NOMO-1 (cell line): ENCODE measurements at regions not wholly inside any gene's neighbourhood (a gene's known extent, or its start where the extent isn't known, plus 50 kb on each side); places are given as distances from the start of the nearest gene placed in this dataset.

Experiments used
- DNase-seq, 2 experiments: peaks; one replicate each; lab custom pipeline; 2025; ENCODE audit not compliant: unreplicated experiment in 2 of 2; lab: John Stamatoyannopoulos, UW

DNA sequence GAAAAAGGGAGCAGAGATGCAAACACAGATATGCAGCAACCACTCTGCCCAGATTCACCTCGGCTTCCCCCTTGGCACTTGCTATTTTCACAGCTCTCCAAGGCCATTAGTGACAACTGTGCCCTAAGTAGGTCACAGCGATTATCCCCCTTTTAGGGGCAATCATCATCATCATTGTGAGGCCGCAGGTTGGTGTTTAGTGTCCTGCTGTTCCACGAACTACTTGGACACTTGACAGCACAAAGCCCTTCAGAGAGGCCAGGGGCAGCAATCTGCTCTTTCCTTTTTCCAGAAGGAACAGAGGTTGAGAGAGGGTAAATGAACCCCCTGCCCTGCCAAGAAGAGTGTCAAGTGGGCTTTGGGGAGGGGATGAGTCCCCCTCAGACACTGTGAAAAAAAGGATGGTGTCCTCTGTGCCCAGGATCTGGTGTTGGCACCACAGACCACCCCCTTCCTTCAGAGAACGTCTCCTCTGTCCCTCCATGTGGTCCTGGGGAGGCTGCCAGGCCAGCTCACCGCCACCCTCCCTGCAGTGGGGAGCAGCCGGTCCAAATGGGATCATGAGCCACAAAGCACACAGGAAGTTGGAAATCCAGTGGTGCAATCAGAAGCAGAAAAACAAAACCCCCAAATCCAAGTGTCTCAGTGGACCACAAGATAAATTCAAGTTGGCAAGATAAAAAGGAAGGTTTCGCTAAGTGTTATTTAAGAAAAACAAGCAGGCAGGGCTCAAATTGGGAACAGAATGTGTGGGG, 78.4 kb upstream of the MED9 start:
- no peak for DNase-seq

DNA sequence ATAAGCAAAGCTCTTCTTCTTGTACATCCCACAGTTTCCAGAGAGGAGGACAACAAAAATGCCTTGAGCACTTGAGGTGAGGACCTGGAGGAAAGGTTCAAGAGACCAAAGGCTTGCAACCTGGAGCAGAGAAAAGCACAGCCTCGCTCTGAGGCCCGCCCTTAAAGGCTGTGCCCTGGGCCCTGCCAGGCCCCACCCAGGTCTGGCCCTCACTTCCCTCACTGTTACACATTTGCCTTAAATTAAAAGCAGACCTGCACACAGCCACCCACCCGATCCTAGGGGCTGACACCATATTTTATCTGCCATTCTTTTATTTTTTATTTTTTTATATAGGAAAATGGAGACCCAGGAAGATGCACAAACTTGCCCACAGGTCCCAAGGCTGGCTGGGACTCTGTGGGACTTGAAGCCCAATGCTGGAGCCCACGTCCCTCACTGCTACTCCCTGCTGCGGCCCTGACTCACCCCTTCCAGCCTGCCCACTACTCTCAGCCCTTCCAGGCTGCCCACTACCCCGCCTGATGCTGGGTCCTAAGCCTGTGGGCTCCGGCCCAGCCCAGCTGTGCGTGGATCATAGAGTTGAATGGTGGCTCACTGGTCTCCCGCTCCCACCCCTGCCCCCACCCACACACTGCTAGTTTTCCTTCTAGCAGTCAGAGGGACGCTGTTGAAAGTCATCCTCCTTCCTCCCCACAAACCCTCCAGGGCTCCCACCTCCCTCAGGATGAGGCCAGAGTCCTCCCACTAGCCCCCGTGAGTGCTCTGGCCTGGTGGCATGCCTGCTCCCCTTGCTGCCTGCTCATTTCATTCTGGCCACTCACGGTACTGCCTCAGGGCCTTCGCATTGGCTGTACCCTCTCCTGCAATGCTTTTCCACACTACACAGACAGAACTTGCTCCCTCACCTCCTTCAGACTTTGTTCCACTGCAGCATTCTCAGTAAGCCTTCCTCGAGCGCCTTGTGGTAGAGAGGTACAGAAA, 77.6 kb upstream of the MED9 start:
- peak; percentile 19 to 28 for DNase-seq

DNA sequence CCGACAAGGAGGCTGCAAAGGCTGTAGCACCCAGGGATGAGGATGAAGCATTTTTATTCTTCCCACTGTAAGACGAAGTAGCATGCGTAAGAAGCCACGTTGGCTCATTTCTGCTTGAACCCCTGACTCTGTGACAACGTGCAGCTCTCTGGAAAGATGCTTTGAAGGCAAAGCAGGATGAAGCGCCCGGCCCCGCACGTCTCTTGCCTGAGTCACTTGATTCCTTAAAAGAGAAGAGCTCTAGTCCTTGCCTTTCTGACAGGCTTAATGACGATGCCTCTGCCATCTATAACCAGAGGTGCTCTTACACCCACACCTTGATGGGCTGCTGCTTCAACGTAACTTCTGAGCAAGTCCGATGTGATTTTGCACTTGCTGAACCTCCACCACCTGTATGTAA, 76.7 kb upstream of the MED9 start:
- DNase-seq: no peak

DNA sequence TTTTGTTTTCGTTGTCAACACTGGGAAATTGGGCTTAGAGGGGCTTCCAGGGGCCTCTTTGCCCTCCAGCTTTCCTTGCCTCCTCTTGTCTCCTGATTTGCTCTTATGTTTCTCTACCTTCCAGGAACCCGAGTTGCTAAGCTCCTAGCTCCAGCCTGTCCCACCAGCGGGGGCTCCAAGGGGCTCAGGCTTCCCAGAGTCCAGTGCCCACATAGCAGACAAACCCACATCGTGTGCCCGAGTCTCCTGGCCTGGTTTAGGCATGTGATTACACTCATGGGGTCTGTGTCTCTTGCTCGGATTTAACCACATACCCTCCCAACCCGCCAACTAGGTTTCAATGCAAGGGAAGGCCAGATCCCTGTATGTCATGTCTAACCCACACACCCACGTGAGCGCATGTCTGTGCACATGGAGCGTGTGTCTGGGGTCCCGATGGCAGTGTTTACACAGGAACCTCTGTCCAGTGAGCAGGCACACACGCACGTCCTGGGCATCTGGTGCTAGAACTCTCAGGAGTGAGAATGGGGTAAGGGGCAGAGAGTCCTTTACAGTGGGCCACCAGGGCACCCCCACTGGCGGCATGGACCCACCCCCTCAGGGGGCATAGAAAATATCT, 76.1 kb upstream of the MED9 start:
- DNase-seq: no peak

DNA sequence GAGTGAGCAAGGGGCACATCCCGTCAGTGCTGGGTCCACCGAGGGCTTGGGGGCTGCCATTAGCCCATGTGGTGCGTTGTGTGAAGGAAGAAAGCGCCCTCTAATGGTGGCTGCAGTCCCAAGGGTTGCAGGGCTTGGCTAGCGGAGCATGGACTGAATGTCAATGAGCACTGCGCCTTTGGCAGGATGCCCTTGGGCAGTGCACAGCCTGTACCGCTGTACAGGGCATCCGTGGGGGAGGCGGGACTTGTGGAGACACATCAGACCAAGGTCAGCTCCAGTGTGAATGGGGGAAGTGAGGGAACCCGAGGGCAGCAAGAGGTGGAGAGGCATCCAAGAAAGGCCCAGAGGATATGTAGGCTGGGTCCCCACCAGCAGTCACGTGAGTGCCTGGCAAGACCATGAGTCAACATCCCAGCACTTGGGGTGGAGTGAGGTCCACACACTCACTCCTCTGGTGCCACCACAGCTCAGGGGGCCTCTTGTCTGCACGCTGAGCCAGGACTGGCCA, 75.5 kb upstream of the MED9 start:
- DNase-seq: no peak

DNA sequence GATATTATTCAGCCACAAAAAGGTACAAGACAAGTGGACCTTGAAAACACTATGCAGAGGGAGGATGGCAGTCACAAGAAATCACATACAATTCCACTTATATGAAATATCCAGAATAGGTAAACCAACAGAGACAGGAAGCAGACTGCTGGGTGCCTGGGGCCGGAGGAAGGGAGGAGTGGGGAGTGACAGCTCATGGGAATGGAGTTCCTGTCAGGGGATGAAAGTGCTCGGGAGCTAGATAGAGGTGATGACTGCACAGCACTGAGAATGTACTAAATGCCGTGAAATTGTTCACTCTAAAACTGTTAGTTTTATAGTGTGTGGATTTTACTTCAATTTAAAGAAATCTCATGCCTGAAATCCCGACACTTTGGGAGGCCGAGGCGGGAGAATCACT, 74.2 kb upstream of the MED9 start:
- no peak for DNase-seq

DNA sequence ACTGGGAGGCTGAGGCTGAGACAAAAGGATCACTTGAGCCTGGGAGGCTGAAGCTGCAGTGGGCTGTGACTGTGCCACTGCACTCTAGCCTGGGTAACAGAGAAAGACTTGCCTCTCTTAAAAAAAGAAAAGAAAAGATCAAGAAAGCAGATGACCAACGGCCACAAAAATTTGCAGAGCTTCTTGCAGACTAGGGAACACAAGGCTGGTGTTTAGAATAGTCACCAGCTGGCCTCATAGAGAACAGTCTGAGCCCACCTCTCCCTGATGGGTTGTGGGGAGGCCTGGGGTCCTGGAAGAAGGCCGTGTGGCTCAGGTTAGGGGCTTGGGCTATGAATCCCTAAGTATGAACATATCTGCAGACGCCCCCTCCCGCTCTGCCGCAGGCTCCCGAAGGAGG, 73.7 kb upstream of the MED9 start:
- DNase-seq: no peak

DNA sequence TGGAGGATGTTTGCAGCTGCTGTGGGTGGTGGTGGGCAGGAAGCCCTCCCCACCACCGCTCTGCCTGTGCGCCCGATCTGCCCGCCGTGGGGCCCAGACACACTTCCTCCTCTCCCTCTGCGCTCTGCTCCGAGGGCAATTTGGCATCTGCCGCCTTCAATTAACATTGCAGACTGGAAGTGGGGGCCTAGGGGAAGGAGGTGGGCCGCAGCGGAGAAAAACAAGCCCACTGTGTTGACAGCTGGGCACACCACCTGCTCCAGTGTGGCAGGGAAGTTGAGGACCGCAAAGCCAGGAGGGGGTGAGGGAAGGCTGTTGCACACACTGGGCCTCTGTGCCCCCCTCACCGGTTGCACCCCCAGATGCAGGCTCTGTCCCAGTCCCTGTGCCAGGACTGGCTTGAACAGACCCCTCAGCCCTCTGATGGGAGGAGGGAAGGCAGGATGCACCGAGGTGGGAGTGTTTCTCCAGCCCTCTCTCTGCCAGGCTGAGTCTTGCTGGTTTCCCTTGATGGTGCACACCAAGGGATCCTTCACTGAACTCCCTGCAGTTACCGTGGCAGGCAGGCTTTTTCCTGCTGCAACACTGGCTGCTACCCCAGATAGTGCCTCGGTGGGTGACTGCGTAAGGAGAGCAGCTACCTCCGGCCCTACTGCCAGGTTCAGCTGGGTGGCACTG, 72.8 kb upstream of the MED9 start:
- DNase-seq: peak; percentile 81 to 91

DNA sequence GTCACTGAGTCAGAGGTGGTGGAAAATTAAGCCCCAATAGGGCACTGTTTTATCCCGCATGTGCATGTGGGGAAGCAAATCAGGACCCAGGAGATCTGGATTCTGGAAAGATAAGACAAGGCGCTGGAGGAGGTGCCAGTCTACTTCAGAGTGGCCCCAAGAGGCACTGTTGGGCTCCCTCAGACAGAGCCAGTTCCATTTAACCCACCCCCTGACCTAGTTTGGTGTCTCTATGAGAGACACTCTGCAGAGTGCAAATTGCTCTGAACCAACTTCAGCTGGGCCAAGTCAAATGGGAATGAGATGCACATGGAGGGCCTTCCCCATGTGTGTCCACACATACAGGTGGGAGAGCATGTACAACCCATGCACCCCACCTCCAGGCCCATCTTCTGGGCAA, 71.1 kb upstream of the MED9 start:
- DNase-seq: no peak

DNA sequence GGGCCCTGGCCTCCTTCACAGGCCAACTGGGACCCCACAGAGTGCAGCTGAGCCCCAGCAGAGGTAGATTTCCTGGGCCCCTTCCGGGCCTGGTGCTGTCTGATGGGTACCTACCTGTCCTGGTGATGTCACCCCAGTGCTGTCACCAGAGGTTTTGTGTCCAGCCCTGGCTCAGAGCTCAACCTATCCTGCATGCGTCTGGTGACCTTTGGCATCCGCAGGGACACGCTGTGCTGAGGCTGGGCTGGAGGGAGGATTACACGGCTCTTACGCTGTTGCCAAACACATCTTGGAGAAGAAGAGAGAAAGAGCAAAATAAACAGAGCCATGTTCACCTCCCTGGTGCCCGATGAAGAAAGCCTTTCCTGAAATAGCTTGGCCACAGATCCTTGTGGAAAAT, 70.6 kb upstream of the MED9 start:
- DNase-seq: no peak

DNA sequence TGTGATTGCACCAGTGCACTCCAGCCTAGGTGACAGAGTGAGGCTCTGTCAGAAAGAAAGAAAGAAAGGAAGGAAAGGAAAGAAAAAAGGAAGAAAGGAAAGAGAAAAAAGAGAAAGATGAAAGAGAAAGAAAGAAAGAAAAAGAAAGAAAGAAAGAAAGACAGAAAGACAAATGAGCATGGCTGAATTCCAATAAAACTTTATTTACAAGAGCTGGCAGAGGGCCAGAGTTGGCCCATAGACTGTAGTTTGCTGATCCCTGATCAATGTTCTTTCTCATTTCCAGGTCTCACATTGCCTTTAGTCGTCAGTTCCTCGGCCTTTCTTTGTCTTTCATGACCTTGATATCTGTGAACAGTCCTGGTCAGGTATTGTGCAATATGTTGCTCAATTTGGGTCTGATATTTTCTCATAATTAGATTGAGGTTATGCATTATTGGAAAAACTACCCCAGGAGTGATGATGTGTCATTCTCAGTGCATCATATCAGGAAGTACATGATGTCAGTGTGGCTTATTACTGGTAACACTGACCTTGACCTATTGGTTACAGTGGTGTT, 68.5 kb upstream of the MED9 start:
- DNase-seq: peak; percentile 58 to 89

DNA sequence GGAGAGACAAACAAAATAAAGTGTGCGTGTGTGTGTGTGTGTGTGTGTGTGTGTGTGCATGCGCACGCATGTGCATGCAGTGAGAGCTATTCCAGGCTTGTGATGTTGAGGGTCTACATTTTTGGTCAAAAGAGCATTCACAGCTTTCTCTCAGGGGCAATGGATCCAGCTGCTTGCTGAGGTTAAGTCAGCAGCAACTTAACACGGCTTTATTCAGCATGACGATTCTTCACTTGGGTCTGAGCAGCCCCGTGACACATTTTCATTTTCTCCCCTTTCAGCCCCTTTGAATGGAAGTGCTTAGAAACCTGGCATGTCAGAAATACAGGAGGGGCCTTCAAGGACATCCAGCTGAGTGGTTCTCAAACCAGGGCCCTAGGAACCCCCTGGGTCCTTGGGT, 66.4 kb upstream of the MED9 start:
- no peak for DNase-seq

DNA sequence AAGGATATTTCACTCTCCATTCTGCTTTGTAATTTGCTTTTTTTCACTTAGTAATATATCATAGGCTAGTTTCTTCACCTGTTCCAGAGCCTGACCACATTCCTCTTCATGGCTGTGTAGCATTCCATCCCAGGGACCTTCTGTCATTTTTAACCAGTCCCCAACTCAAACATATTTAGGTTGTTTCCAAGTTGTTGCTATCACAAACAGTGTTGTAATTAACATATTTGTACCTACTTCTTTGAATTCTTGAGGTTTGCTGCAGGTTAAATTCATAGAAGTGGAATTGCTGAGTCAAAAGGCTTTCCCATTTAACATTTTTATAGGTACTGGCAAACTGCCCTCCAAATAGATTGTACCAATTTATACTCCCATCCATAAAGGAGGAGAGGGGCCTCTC, 65.1 kb upstream of the MED9 start:
- DNase-seq: no peak

DNA sequence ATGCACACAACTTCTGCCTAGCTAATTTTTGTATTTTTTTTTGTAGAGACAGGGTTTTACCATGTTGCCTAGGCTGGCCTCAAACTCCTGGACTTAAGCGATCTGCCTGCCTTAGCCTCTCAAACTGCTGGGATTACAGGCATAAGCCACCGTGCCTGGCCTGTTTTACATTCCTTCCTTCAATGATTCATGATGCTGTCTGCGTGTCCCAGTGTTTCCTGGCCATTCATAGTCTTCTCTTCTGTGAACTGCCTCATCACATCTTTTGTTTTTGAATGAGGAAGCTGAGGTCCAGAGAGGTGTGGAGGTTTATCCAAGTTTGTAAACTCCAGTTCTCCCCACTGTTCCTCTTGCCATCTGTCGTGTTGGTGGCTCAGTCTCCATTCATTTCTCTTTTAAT, 64.5 kb upstream of the MED9 start:
- peak in 1 of 2 experiments; percentile 4 for DNase-seq

DNA sequence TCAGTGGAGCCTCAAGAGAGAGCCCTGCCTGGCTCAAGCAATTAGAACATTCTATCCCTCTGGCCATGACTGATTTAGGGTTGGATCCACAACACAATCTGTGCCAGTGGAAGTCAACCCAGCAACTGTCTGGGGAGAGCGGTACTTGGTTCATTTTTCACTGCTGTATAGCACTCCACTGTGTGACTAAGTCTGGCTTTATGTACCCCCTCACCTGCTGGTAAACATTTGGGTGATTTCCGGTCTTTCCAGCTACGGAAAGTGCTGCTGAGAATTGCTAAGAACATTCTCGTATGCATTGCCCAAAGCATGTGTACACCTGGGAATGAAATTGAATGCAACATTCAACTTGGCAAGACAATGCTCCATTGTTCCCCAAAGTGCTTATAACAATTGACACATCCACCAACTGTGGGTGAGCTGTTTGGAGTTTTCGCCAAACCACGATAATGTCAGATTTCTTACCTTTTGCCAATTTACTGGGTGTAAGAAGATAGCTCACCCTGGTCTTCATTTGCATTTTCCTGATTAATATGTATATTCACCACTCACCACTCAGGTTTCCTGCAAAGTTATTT, 63.5 kb upstream of the MED9 start:
- no peak for DNase-seq

DNA sequence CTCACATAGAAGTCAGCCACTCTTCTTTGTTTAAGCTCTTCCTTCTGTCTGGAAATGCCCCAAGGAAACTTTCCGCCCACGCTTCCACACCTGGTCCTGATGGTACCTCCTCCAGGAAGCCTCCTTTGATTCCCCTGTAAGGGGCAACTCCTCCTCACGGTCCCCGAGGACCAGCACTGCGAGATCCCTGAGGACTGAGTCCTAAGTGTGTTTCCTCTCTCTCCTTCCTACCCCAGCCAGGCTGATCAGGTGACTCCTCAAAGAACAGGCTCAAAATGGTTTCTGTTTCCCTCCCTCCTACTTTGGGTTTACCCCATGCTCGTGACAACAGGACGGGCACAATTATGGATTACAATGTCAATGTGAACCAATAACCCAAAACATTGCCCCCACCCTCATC, 63.0 kb upstream of the MED9 start:
- DNase-seq: no peak

DNA sequence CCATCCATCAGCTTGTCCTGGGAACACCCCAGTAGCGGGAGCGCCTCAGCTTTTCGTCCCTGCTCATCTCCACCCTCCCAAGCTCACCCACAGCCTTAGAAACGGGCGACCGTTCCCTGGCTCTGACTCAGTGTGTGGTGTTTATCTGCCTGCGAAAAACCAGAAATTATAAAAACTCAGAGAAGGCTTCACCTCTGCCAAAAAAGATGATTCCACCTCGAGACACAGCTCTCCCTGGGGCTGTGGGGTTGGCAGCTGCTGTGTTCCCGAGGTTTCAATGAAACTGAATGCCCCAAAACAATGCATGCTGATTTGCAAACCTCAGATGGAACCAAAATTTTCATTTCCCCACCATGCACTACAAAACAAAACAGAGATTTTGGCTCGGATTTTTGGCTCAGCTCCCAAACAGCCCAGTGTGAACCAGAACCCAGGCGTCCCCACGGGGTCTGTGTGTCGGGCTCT, 62.4 kb upstream of the MED9 start:
- DNase-seq: no peak

DNA sequence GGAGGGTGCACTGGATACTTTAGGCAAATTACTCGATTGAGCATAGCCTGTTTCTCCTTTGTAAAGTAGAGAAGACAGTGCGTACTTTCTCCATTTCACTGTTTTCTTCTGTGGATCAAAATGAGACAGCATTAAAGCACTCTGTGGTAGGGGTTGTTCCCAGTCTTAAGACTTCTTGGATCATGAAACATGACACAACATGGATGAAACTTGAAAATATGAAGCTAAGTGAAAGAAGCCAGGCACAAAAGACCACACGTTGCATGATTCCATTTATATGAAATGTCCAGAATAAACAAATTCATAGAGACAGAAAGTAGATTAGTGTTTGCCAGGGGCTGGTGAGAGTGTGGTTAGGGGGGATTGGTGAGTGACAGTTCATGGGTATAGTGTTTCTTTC, 61.8 kb upstream of the MED9 start:
- no peak for DNase-seq

DNA sequence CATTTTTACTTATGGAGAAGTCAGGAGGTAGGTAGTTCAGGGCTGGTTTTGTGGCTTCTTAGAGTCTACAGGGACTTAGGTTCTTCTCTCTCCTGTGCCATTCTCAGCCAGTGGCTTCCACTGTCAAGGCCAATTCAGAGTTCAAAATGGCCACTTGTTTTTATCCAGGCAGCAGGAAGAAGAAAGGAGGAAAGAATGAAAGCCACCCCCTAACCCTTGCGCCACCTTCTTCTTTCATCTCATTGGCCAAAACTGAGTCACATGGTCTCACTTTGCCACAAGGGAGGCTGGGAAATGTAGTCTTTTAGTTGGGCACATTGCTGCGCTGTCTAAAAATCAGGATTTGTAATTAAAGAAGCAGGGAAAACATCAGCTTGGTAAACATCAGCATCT, 60.8 kb upstream of the MED9 start:
- peak; percentile 69 to 77 for DNase-seq
